CD1c-positive myeloid dendritic cell (primary cell): ENCODE measurements at regions not wholly inside any gene's neighbourhood (a gene's known extent, or its start where the extent isn't known, plus 50 kb on each side); places are given as distances from the start of the nearest gene placed in this dataset.

Experiments used
- DNase-seq: peaks from one replicate; pipeline ENCODE4 v3.0.0-alpha.2; 2016; ENCODE audit errors: extremely low spot score

GRCh38 chr19:31706691-31707620 lies 357.7 kb upstream of the TSHZ3 start:
- DNase-seq, result no peak

- no peak for DNase-seq
These were observed 359.3 kb upstream of the TSHZ3 start for GRCh38 chr19:31708520-31708919.

GRCh38 chr19:31709476-31709875 lies 360.2 kb upstream of the TSHZ3 start:
- DNase-seq, result no peak

- no peak for DNase-seq
These were observed 366.2 kb upstream of the TSHZ3 start for GRCh38 chr19:31715249-31715945.

- DNase-seq, result no peak
These were observed 367.6 kb upstream of the TSHZ3 start for GRCh38 chr19:31716826-31717225.

GRCh38 chr19:31717269-31717923 lies 368.2 kb upstream of the TSHZ3 start:
- DNase-seq, result no peak

GRCh38 chr19:31718032-31718431 lies 368.8 kb upstream of the TSHZ3 start:
- no peak for DNase-seq

GRCh38 chr19:31718898-31719297 lies 369.7 kb upstream of the TSHZ3 start:
- no peak for DNase-seq

GRCh38 chr19:31723101-31723500 lies 373.9 kb upstream of the TSHZ3 start:
- no peak for DNase-seq

GRCh38 chr19:31725051-31725450 lies 375.8 kb upstream of the TSHZ3 start:
- no peak for DNase-seq

GRCh38 chr19:31727536-31727935 lies 378.3 kb upstream of the TSHZ3 start:
- DNase-seq, result no peak

- no peak for DNase-seq
These were observed 381.0 kb upstream of the TSHZ3 start for GRCh38 chr19:31730270-31730669.

- DNase-seq, result no peak
These were observed 384.4 kb upstream of the TSHZ3 start for GRCh38 chr19:31733591-31733990.

GRCh38 chr19:31742249-31742648 lies 393.0 kb upstream of the TSHZ3 start:
- DNase-seq, result no peak

GRCh38 chr19:31745731-31746130 lies 396.5 kb upstream of the TSHZ3 start:
- no peak for DNase-seq

- no peak for DNase-seq
These were observed 400.0 kb upstream of the TSHZ3 start for GRCh38 chr19:31749231-31749630.

- DNase-seq, result no peak
These were observed 410.1 kb upstream of the TSHZ3 start for GRCh38 chr19:31759359-31759758.

- DNase-seq, result no peak
These were observed 412.2 kb upstream of the TSHZ3 start for GRCh38 chr19:31761281-31761913.

- DNase-seq, result no peak
These were observed 421.0 kb upstream of the TSHZ3 start for GRCh38 chr19:31770223-31770622.

GRCh38 chr19:31772915-31773314 lies 423.7 kb upstream of the TSHZ3 start:
- no peak for DNase-seq

- no peak for DNase-seq
These were observed 432.3 kb upstream of the TSHZ3 start for GRCh38 chr19:31781542-31781941.

GRCh38 chr19:31783592-31783991 lies 434.4 kb upstream of the TSHZ3 start:
- no peak for DNase-seq
